HG03025 (cell line): ENCODE measurements at regions not wholly inside any gene's neighbourhood (a gene's known extent, or its start where the extent isn't known, plus 50 kb on each side); places are given as distances from the start of the nearest gene placed in this dataset.

Source experiments
- ATAC-seq: cut with Tn5 transposase; IDR thresholded peaks from one replicate; pipeline ENCODE4 v1.9.1; 2021; ENCODE audit warnings: mild to moderate bottlenecking, moderate library complexity; ENCODE audit not compliant: unreplicated experiment, low FRiP score

GRCh38 chr2:121164042-121164441 is 121.0 kb downstream of the TFCP2L1 start:
- no peak for ATAC-seq

DNA sequence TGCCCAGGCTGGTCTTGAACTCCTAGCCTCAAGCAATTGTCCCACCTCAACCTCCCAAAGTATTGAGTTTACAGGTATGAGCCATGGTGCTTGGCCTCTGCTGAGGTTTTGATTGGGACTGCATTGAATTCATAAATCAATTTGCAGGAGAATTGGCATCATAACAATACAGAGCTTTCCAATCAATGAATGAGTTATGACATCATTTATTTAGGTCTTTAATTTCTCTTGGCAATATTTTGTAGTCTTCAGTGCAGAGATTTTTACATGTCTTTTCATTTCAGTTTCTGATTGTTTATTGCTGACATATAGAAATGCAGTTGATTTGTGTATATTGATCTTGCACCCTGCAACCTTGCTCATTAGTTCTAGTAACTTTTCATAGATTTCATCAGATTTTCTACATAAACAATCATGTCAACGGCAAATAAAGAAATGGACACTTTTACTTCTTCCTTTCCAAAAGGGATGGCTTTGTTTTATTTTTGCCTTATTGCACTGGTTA is 119.9 kb downstream of the TFCP2L1 start:
- no peak for ATAC-seq
